ENCODE measurements at regions not wholly inside any gene's neighbourhood (a gene's known extent, or its start where the extent isn't known, plus 50 kb on each side); places are given as distances from the start of the nearest gene placed in this dataset.
A peak's percentile ranks its signal among the peaks of the same experiment; 100 is the strongest.

GRCh38 chr17:81345228-81346089 lies 49.8 kb upstream of the BAHCC1 start:
- peaks cover 2% of the 10 kb centered on the region for H3K36me3 Mint-ChIP-seq (ENCODE audit: low read depth)
- intact Hi-C loops (cut with micrococcal nuclease) = loop anchor here (1.0 to 2.0 kb wide), 5 partner anchors 50 to 167 kb away; partner anchors contain the start of genes ACTG1, BAHCC1, CEP131 and SLC38A10
- H3K27me3 Mint-ChIP-seq = peaks cover 22% of the 10 kb centered on the region
- DNase-seq = peak; percentile 56
- CTCF ChIA-PET = interaction anchor here (0.7 kb wide), 1 partner anchor 139 kb away, joined by 3 read pairs; no protein-coding TSS in a partner anchor
- no peaks in the 10 kb centered on the region for H3K9me3 Mint-ChIP-seq
- ATAC-seq (ENCODE audit: low read depth) = peak; percentile 37
- H3K4me3 Mint-ChIP-seq = peak overlapping the region; percentile 70
- TF ChIP-seq CTCF (IDR thresholded peaks at IDR 0.05) = no peak
- H3K27ac Mint-ChIP-seq = no peak overlapping the region
- peaks cover 20% of the 10 kb centered on the region for H3K4me1 Mint-ChIP-seq
- POLR2A ChIA-PET = interaction anchor here (0.6 to 1.5 kb wide), 2 partner anchors 50 to 482 kb away, joined by 4 to 6 read pairs; partner anchors contain the start of gene SLC38A10
